ENCODE measurements at regions not wholly inside any gene's neighbourhood (a gene's known extent, or its start where the extent isn't known, plus 50 kb on each side); places are given as distances from the start of the nearest gene placed in this dataset.
"Not testable (repeated sequence)": the region's sequence is repeated elsewhere in the genome, so short reads cannot be mapped to it uniquely, and the experiment has no call there.

DNA sequence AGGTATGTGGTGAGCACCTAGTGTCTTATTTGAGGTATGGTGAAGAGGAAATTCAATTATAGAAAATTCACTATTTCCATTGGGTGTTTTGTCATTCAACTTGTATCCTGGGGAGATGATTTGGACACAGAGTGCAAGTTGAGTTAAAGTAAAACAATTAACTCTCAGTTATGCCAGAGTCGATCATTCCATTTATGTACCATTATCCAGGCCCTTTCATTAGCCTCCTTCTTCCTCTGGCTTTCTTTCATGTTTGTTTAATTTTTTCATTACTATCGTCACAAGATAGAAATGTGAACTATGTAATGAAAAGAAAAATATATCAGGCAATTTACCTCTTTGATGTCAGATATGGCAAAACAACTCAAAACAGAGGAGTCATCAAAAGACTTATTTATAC lies 1347.2 kb upstream of the NUDT12 start:
- no peaks in the 10 kb centered on the region for H3K27me3 ChIP-seq (replicated peaks)
- TF ChIP-seq, protein P1, sequence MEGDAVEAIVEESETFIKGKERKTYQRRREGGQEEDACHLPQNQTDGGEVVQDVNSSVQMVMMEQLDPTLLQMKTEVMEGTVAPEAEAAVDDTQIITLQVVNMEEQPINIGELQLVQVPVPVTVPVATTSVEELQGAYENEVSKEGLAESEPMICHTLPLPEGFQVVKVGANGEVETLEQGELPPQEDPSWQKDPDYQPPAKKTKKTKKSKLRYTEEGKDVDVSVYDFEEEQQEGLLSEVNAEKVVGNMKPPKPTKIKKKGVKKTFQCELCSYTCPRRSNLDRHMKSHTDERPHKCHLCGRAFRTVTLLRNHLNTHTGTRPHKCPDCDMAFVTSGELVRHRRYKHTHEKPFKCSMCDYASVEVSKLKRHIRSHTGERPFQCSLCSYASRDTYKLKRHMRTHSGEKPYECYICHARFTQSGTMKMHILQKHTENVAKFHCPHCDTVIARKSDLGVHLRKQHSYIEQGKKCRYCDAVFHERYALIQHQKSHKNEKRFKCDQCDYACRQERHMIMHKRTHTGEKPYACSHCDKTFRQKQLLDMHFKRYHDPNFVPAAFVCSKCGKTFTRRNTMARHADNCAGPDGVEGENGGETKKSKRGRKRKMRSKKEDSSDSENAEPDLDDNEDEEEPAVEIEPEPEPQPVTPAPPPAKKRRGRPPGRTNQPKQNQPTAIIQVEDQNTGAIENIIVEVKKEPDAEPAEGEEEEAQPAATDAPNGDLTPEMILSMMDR (IDR thresholded peaks at IDR 0.05; ENCODE audit: low read depth, low read length, missing control alignments), result no peak
- H3K27ac ChIP-seq, result no peak overlapping the region
- in situ Hi-C loops (cut with HindIII; ENCODE audit: low pct_ligation_motif_present, low sequenced_read_pairs), result no loop called here
- no peak overlapping the region for H3K4me3 ChIP-seq (ENCODE audit: low read depth, low read length)
- no peaks in the 10 kb centered on the region for H3K36me3 ChIP-seq (replicated peaks)
- DNase-seq, result no peak

DNA sequence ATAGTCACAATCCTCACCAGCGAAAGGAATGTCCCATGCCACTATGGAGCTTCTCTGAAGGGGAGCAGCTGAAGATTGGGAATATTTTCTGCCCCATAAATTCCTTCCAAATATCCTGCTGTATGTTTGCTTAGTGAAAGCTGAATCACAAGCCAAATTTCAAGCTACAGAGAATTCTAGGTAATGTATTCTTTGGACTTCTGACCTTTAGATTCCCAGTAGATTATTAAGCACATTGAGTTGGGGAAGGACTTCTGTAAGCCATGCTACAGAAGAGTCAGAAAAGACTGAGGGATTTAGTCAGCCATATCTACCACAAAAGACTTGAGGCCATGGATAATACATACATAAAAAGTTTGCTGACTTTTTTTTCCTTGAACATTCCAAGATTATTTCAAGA lies 1342.0 kb upstream of the NUDT12 start:
- DNase-seq, result no peak
- H3K27ac ChIP-seq, result no peak overlapping the region
- H3K27me3 ChIP-seq (replicated peaks), result no peaks in the 10 kb centered on the region
- TF ChIP-seq, protein P1 (IDR thresholded peaks at IDR 0.05; ENCODE audit: low read depth, low read length, missing control alignments), result no peak
- H3K4me3 ChIP-seq (ENCODE audit: low read depth, low read length), result no peak overlapping the region
- in situ Hi-C loops (cut with HindIII; ENCODE audit: low pct_ligation_motif_present, low sequenced_read_pairs), result no loop called here
- H3K36me3 ChIP-seq (replicated peaks), result no peaks in the 10 kb centered on the region

DNA sequence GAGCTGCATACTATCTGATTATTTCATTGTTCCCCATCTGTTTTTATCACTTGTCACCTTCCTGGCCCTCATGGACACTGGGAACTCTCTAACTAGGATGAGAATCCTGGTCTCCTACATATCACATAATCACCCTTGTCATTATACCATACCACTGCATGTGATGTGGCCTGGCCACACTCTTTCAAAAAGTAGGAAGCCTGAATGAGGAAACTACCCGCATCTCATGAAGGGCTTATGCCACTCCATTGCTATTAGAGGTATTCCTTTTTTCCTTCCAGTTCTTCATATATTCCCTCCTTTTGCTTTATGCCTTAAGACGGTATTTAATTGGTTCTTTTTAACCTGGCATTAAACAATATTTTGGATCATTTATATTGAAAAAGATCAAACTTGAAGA lies 1341.4 kb upstream of the NUDT12 start:
- Histone ChIP-seq H3K27me3 (replicated peaks) (no peaks in the 10 kb centered on the region), H3K36me3 (replicated peaks) (no peaks in the 10 kb centered on the region), H3K4me3 (ENCODE audit: low read depth, low read length) (no peak overlapping the region), H3K27ac (no peak overlapping the region)
- in situ Hi-C loops (cut with HindIII; ENCODE audit: low pct_ligation_motif_present, low sequenced_read_pairs), result no loop called here
- DNase-seq, result no peak
- TF ChIP-seq, protein P1 (IDR thresholded peaks at IDR 0.05; ENCODE audit: low read depth, low read length, missing control alignments), result no peak

DNA sequence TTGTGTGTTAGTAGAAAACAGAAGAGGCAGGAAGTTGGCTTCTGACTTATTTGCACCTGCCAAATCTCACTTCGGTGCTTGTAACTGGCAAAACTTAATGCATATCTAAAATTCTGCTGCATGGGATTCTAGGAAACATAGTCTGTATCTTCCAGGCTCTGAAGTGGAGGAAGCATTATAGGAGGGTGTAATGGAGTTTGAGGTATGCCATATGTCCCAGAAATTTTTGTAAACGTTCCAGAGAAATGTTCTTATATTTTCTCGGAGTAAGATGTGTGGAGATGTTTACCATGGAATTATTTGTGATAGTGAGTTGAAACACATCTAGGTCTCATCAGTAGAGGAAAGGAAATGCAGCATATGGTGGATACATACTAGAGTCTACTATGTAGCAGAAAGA lies 1329.0 kb upstream of the NUDT12 start:
- TF ChIP-seq, protein P1 (IDR thresholded peaks at IDR 0.05; ENCODE audit: low read depth, low read length, missing control alignments), result no peak
- no peak overlapping the region for H3K4me3 ChIP-seq (ENCODE audit: low read depth, low read length)
- in situ Hi-C loops (cut with HindIII; ENCODE audit: low pct_ligation_motif_present, low sequenced_read_pairs), result no loop called here
- H3K36me3 ChIP-seq (replicated peaks), result no peaks in the 10 kb centered on the region
- H3K27me3 ChIP-seq (replicated peaks), result no peaks in the 10 kb centered on the region
- H3K27ac ChIP-seq, result no peak overlapping the region
- no peak for DNase-seq

DNA sequence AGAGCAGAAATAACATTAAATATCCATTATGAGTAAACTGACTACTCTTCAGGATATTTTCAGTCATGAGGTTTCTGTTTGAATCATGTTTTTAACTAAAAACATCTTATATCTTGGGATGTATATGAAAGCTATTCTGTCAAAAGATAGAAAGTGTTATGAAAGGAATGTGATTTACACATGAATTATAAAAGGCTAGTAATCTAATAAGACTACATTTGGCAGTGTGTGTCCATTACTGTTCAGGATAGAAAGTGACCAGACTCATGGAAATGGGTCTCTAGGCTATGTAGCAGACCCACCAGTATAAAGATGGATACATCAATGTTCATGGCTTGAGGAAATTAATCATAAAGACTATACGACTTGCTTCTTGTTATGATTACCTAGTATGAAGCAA lies 1328.2 kb upstream of the NUDT12 start:
- TF ChIP-seq, protein P1 (IDR thresholded peaks at IDR 0.05; ENCODE audit: low read depth, low read length, missing control alignments), result no peak
- Histone ChIP-seq H3K36me3 (replicated peaks) (no peaks in the 10 kb centered on the region), H3K27me3 (replicated peaks) (no peaks in the 10 kb centered on the region), H3K27ac (no peak overlapping the region), H3K4me3 (ENCODE audit: low read depth, low read length) (no peak overlapping the region)
- no peak for DNase-seq
- in situ Hi-C loops (cut with HindIII; ENCODE audit: low pct_ligation_motif_present, low sequenced_read_pairs), result no loop called here

DNA sequence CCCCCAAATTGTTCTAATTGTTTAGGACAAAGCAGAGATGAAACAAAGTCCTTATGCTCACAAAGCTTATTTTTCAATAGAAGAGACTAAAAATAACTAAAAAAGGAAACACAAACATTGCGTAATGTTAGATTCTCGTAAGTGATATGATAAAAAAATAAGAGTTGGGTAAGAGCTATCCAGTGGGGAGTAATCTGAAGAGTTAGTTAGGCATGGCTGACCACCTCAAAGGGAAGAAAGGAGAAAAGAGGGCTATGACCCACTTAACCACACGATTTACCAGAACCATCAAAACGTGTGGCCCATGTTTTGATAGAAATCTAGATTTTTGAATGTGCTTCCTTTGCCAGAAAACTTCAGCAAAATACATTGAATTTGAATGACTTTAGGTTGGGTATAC lies 1296.8 kb upstream of the NUDT12 start:
- Histone ChIP-seq H3K36me3 (replicated peaks) (no peaks in the 10 kb centered on the region), H3K27me3 (replicated peaks) (no peaks in the 10 kb centered on the region), H3K4me3 (ENCODE audit: low read depth, low read length) (no peak overlapping the region), H3K27ac (no peak overlapping the region)
- TF ChIP-seq, protein P1 (IDR thresholded peaks at IDR 0.05; ENCODE audit: low read depth, low read length, missing control alignments), result no peak
- in situ Hi-C loops (cut with HindIII; ENCODE audit: low pct_ligation_motif_present, low sequenced_read_pairs), result no loop called here
- no peak for DNase-seq

DNA sequence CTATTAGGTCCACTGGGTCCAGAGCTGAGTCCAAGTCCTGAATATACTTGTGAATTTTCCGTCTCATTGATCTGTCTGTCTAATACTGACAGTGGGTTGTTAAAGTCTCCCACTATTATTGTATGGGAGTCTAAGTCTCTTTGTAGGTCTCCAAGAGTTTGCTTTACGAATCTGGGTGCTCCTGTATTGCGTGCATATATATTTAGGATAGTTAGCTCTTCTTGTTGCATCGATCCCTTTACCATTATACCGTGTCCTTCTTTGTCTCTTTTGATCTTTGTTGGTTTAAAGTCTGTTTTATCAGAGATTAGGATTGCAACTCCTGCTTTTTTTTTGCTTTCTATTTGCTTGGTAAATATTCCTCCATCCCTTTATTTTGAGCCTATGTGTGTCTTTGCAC lies 1289.5 kb upstream of the NUDT12 start:
- in situ Hi-C loops (cut with HindIII; ENCODE audit: low pct_ligation_motif_present, low sequenced_read_pairs); H3K27me3 ChIP-seq (replicated peaks); DNase-seq; H3K4me3 ChIP-seq (ENCODE audit: low read depth, low read length); H3K27ac ChIP-seq; H3K36me3 ChIP-seq (replicated peaks): not testable (repeated sequence)
